ENCODE measurements at regions not wholly inside any gene's neighbourhood (a gene's known extent, or its start where the extent isn't known, plus 50 kb on each side); places are given as distances from the start of the nearest gene placed in this dataset.
"Not testable (repeated sequence)": the region's sequence is repeated elsewhere in the genome, so short reads cannot be mapped to it uniquely, and the experiment has no call there.

DNA sequence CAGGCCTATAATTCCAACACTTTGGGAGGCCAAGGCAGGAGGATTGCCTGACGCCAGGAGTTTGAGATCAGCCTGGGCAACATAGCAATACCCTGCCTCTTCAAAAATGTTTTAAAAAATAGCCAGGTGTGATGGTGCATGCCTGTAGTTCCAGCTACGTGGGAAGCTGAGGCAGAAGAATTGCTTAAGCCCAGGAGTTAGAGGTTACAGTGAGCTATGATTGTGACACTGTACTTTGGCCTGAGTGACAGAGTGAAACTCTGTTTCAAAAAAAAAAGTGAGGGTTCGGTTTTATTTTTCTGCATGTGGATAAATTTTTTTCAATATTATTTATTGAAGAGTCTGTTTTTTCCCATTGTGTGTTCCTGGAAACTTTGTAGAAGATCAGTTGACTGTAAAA is 208.1 kb downstream of the SLC4A3 start:
- no peak for DNase-seq (ENCODE audit: low read depth in 2 of 2)

DNA sequence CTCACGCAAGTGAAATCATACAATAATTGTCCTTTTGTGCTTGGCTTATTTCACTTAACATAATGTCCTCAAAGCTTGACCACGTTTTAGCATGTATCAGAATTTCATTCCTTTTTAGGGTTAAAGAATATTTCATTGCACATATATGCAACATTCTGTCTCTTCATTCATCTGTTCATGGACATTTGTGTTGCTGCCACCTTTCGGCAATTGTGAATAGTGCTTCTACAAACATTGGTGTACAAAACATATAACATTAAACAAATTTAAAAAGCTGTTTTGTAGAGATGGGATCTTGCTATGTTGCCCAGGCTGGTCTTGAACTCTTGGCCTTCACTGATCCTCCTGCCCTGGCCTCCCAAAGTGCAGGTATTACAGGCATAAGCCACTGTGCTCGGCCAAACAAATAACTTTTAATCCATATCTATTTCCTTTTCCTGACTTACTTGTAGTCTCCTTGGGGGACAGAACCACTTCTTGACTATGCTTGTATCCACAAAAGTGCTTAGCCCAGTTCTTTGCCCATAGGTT is 209.3 kb downstream of the SLC4A3 start:
- no peak for DNase-seq (ENCODE audit: low read depth in 2 of 2)

DNA sequence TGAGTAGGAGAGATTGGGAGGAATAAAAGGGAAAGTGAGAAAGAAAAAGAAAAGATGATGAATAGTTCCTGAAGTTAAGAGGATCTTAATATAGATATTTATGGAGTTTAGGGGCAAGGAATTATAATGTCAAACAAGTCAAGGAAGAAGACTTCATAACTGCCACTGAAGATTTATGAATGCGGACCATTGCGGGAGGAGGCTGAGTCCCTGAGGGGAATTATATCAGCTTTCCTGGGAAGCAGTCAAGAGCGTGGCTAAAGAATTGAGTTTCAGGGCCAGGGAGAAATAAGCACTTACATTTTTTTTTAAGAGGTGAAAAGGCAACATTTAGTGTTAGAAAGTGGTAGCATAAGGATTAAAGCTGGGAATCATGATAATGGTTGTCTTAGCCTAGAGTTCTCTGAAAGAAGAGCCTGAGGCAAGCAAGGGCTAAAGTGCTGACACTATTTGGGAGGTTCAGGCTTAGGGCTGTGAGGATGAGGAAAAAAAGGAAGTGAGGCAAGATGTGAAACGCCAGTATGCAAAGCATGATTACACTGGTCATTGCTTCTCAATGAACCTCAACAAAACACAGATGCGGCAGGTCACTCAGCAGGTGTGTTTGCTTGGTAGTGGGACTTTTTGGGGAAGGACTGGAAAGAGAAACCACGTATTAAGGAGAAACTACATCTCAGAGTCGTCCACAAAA is 217.1 kb downstream of the SLC4A3 start:
- no peak for DNase-seq (ENCODE audit: low read depth in 2 of 2)

DNA sequence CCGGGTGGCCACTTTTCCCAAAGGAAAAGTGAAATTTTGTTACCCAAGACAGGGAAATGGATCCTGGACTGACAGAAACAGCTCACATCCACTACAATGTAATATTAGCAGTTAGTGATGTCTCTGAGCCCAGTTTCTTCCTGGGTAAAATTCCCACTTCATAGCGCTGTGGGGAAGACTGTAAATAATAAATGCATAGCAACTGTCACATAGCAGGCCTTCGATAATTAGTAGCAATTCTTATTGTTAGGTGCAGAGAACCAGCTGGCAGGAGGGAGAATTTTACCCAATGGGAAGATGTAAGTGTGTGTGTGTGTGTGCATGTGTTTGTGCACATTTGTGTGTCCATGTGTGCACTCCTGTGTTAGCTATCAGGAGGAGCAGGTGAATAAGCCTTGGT is 221.5 kb downstream of the SLC4A3 start:
- no peak for DNase-seq (ENCODE audit: low read depth in 2 of 2)

DNA sequence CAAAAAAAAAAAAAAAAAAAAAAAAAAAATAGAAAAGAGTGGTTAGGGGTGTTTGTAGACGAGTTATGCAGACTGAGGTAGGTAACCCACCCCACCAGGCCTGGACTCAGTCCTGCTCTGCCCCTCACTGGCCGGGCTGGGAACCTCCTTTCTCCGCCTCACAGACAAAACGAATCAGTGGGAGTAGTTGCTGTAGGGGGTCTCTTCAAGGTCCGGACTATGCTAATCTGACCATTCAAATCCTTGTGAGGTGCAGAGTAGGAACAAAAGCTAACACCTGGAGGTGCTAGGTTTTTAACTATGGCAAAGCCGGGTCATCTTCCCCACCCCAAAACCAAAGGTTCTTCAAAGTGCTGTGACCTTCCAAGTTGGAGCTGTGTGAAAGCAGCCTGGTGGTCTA is 223.7 kb downstream of the SLC4A3 start:
- DNase-seq (ENCODE audit: low read depth in 2 of 2), result no peak

DNA sequence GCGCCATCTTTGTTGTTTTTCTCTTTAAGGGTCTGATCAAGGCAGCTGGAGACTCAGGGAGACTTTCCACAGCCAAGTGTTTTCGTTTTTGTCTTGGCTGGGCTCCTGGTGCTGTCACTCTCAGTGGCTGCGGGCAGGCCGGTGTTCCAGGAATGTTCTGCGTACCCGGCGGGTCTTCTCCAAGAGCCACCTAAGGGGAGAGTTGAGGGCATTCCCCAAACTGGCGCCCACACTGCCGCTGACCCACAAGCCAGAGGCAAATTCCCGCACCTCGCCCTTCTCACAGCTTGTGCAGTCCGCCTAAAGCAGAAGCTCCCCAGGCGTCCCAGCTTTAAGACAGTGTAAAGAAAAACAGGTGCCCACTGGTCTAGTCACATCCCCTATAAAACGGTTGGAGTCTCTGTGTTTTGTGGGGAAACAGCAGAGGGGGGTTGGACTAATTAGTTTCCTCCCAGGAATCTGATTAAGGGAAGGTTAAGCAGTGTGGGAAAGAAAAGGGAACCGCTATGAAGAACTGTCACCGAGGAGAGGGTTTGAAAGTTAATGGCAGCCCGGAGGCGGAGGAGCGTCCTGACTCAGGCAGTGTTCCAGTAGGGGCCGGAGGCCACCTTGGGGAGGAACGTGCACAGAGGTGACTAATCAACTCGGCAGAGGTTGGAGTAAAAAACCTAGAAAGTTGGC is 224.5 kb downstream of the SLC4A3 start:
- DNase-seq (ENCODE audit: low read depth in 2 of 2), result no peak

DNA sequence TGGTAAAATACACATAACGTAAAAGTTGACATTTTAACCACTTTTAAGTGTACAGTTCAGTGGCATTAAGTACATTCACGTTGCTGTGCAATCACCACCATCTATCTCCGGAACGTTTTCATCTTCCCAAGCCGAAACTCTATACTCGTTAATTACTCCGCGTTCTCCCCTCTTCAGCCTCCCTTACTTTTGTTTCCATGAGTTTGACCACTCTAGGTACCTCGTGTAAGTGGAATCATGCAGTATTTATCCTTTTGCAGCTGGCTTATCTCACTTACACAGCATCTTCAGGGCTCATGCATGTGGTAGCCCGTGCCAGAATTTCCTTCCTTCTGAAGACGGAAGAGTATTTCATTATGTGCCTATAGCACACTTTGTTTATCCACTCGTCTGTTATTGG is 225.2 kb downstream of the SLC4A3 start:
- no peak for DNase-seq (ENCODE audit: low read depth in 2 of 2)

DNA sequence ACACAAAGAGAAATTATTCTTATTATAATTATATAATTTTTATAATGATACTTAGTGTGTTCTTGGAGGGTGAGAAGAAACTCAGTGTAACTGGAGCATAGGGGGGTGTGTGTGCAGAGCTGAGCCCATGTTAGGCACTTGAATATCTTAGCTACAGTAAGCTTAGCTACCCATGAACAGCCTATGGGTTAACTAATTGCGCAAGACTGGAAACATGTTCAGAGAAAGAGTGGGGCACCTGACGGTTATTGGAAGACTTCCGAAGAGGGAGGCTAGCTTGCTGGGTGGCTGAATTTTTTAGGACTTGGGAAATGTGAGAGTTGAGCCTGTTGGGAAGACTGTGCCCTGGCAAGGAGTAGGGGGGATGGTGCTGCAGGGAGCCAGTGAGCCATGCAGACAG is 229.2 kb downstream of the SLC4A3 start:
- DNase-seq (ENCODE audit: low read depth in 2 of 2), result no peak

DNA sequence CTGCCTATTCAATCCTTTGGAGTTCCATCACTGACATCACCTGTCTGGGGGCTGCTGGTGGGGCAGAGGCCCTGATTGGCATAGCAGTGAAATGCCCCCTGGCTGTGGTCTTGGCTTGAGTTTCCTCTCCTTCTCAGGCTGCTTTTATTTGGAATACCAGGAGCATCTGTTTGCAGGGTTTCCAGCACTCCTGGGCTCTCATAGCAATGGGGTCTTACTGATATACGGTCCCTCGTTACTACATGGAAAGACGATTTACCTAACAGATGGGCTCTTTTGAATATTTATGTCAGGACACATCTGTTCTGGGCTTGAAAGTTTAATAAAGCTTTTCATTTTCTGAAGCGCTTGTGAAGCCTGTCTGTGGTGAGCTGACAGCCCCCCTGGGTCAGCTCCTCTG is 230.3 kb downstream of the SLC4A3 start:
- DNase-seq (ENCODE audit: low read depth in 2 of 2), result no peak

DNA sequence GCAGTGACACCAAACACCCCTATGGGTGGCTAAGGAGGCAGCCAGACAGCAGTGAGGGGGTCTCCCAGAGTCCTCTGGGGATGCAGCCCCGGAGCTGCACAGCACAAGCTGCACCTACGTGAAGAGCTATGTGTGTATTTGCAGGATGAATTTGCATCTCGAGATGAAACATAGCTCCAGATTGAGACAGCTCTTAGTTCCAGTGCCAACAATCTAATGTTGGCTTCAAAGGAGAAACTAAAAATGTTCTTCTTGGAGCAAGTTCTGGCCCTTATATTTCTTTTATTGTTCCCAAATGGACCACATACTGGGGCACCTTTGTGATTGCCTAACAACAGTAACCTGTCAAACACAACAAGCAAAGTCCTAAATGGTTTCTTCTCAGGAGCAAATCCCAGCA is 233.9 kb downstream of the SLC4A3 start:
- no peak for DNase-seq (ENCODE audit: low read depth in 2 of 2)

DNA sequence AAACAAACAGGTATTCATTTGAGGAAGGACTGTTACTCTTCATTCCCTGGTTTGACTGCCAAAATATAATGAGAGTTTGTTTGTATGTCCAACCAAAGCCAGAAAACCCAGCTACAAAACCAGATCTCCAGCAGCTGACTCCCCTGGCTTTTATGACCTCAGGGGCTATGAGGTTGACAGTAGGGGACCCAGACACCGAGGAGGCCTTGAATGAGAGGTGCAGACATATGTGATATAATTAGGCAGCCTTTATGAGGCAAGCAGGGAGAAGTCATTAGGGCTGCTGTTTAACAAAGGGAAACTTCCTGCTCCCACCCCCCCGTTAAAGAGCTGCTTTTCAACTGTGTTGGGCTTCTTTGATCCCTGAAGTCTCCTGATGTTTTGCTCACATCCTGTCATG is 236.7 kb downstream of the SLC4A3 start:
- DNase-seq (ENCODE audit: low read depth in 2 of 2), result no peak

DNA sequence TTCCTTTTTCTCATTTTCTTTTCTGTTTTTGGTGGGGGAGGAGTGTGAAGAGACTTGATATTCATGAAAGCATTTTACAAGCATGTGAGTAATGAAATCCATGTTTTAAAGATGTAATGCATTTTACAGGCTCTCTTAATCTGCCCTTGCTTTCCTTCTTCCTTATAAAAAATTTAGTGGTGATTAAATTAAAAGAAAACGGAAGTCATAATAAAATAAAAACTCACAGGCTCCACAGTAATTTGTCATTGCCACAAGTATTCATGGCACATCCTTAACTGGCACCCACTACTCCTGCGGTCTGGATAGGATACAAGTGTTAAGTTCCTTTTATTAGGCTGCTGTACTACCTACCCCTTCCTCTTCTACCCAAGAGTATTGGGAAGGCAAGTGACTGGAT is 241.2 kb downstream of the SLC4A3 start:
- DNase-seq (ENCODE audit: low read depth in 2 of 2), result no peak

DNA sequence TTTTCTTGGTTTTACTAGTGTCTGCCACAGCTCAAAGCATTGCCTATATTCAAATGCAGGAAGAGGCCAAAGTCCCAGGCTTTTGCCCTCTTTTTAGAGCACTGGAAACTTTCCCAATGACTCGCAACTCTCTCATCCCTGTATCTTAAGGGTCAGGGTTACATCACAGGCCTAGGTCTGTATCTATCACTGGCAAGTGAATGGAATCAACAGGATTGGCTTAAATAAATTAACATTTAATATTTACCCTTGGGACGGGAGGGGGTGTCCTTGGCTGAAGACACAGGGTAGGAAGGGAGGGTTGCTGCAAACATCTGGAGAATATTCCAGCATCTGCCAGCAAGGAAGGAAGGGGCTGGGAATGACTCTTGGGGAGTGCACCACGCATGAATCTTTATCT is 242.6 kb downstream of the SLC4A3 start:
- DNase-seq (ENCODE audit: low read depth in 2 of 2), result no peak

DNA sequence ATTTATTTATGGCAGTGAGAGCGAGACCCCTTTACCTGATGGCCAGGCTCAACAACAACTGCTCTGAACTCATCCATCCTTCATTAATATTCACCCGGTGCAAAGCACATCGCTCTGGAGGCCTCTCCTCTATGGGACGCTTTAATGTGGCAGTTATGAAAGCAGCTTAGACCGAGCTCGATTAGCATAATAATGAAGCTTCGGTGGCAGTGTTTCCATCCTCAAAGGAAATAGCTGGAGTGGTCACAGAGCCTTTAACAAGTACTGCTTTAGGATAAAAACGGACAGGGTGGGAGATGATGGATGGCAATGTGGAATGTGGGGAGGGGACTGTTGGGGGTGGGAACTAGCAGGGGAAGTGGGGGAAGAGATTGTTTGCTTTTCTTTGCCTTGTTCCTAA is 243.9 kb downstream of the SLC4A3 start:
- DNase-seq (ENCODE audit: low read depth in 2 of 2), result no peak

DNA sequence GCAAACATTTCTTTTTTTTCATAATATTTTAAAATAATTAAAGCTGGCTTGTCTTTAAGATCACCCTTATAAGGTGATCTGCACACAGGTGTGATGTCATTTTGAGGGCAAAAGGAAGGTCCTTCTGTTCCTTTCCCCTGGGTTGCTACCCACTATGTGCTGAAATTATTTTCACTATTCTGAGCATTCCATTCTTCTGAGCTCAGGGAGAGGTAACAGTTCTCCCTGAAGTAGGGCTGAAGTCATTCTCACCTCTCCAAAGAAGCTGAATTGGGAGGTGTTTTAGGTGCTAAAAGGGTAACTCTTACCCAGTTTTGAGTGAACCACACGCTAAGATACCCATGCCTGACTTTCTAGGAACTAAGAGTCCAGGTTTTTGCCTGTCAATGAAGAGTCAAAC is 247.6 kb downstream of the SLC4A3 start:
- no peak for DNase-seq (ENCODE audit: low read depth in 2 of 2)

DNA sequence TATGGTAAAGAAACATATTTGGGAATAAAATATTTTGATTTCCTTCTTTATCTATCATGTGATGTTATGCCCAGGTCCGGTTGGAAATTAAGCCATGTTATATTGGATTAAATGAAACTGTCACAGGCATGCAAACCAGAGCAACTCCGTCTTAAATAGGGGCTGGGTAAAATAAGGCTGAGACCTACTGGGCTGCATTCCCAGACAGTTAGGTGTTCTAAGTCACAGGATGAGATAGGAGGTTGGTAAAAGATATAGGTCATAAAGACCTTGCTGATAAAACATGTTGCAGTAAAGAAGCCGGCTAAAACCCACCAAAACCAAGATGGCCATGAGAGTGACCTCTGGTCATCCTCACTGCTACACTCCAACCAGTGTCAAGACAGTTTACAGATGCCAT is 248.6 kb downstream of the SLC4A3 start:
- not testable (repeated sequence) for DNase-seq (ENCODE audit: low read depth in 2 of 2)

DNA sequence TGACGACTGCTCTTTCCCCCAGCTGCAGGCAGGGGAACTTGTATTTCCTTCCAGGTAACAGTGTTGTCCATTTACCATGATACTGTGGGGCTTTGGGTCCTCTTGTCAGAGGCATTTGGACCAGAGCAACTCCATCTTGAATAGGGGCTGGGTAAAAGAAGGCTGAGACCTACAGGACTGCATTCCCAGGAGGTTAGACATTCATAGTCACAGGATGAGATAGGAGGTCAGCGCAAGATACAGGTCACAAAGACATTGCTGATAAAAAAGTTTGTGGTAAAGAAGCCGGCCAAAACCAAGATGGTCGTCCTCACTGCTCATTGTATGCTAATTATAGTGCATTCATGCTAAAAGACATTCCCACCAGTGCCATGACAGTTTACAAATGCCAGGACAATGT is 249.5 kb downstream of the SLC4A3 start:
- DNase-seq (ENCODE audit: low read depth in 2 of 2), result no peak

DNA sequence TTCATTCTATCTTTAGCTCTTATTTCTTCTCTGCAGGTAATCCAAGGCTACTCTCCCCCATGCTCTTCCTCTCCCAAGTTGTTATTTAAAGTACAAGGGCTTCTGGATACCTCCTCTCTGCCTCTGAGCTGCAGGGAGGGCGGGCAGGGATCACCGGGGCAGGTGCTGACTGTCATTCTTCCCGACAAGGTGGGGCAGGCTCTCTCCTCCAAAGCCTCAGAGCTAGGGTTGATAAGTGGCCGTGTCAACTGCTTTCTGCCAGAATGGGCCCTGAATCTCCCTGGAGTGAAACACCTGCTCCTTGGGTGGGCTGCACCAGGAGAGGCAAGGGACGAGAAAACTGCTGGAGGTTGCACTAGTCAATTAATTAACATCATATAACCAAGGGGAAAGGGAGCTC is 250.3 kb downstream of the SLC4A3 start:
- DNase-seq (ENCODE audit: low read depth in 2 of 2), result no peak

DNA sequence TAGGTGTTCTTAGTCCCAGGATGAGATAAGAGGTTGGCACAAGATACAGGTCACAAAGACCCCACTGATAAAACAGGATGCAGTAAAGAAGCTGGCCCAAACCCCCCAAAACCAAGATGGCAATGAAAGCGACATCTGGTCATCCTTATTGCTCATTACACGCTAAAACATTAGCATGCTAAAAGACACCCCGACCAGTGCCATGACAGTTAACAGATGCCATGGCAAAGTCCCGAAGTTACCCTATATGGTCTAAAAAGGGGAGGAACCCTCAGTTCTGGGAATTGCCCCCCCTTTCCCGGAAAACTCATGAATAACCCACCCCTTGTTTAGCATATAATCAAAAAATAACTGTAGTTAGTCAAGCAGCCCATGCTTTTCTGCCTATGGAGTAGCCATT is 251.1 kb downstream of the SLC4A3 start:
- DNase-seq (ENCODE audit: low read depth in 2 of 2), result no peak

DNA sequence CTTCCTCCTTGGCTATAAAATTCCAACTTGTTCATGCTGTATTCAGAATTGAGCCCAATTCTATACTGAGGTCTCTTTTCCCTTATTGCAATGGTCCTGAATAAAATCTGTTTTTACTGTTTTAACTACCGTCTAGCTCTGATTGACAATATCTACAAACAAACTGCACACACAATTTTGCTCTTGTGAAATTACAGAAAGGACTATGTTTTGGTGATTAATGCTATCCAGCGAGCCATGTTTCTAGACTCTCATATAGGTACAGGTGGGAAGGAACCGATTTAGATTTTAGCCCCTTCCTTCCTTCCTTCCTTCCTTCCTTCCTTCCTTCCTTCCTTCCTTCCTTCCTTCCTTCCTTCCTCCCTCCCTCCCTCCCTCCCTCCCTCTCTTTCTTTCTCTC is 254.4 kb downstream of the SLC4A3 start:
- no peak for DNase-seq (ENCODE audit: low read depth in 2 of 2)

DNA sequence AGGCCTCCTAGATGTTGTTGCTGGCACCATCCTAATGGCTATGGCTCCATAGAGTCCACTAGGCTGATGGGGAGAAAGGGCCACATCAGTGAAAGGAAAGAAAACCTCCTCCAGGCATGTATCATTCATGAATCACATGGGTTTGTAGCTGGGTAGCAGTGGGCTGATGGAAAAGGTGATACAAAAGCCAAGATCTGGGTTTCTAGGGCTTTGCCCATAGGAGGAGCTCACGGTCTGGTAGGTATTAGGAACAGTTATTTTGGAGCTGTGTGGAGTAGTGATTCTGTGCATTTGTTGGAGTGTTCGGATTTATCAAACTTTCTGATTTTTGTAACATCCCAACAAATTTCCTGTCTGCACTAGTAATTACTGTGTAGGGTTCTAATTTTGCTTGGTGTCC is 259.2 kb downstream of the SLC4A3 start:
- no peak for DNase-seq (ENCODE audit: low read depth in 2 of 2)

DNA sequence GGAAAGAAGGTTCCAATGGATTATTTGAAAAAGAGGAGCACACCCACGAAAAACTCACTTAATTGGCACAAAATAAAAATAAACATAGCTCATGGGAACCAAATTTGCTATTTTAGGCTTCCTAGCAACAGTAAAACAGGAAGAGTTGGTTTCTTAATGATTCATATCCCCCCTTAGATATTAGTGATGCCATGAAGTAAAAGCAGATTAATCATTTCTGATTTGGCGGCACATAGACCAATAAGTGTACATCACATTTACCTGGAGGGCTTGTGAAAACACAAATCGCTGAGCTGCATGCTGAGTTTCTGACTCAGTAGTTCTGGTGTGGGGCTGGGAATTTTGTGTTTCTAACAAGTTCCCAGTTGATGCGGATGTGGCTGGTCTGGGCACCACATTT is 260.4 kb downstream of the SLC4A3 start:
- no peak for DNase-seq (ENCODE audit: low read depth in 2 of 2)

DNA sequence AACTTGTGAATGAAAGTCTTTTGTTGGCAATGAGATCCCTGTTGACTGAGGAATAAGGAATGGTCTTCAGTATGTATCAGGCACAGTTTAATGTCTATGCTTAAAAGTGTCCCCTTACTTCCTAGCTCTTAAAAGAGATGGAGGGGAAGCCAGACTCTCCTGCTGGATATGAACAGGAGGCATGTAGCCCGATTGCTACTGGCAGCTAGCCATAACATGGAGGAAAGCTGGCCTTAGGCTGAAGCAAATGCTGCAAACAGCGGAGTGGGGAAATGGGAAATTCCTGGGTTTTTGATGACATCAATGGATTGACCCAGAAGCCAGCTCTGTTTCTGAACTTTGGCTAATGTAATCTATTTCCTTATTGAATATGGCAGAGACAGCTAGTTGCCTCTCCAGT is 266.1 kb downstream of the SLC4A3 start:
- no peak for DNase-seq (ENCODE audit: low read depth in 2 of 2)

DNA sequence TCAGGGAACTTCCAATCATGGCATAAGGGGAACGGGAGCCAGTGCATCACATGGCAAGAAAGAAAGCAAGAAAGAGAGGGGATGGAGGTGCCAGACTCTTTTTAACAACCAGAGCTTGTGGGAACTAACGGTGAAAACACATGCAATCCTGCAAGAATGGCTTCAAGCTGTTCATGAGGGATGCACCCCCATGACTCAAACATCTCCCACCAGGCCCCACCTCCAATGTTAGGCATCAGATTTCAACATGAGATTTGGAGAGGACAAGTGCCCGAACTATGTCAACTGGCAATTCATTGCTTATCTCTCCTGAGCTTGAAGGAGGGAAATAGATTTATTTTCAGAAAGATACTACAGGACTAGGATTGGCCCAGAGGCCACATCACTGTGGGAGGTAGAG is 270.0 kb downstream of the SLC4A3 start:
- no peak for DNase-seq (ENCODE audit: low read depth in 2 of 2)

Data from activated CD4-positive, alpha-beta T cell treated with anti-CD3 and anti-CD28 coated beads for 24 hours (primary cell).